B cell (primary cell): ENCODE measurements at regions not wholly inside any gene's neighbourhood (a gene's known extent, or its start where the extent isn't known, plus 50 kb on each side); places are given as distances from the start of the nearest gene placed in this dataset.

ENCODE experiments used
- ATAC-seq: fragments of 200-7000 bp; cut with Tn5 transposase; one replicate; pipeline ENCODE4 v1.10.0; 2021; ENCODE audit warnings: low read depth, mild to moderate bottlenecking, moderate number of reproducible peaks, moderate library complexity
- CTCF ChIA-PET: fragments of 350-600 bp; sonication (Branson Sonifier 250); formaldehyde crosslinking; loops from one replicate; lab custom pipeline; 2021; ENCODE audit warnings: antibody characterized with exemption, inconsistent platforms; lab: Charles Lee
- POLR2A ChIA-PET: fragments of 350-600 bp; sonication (Branson Sonifier 250); formaldehyde crosslinking; loops from one replicate; lab custom pipeline; 2021; ENCODE audit warnings: antibody characterized with exemption; lab: Charles Lee
- DNase-seq: peaks from one replicate; pipeline ENCODE4 v3.0.0; 2013
- H2AFZ ChIP-seq: 2 replicates; pipeline ENCODE4 v1.6.1; 2012; ENCODE audit warnings: mild to moderate bottlenecking, low read depth, low read length; ENCODE audit not compliant: insufficient read depth, poor library complexity, severe bottlenecking
- H3K27ac ChIP-seq, 2 donors: 1 replicate in 1 of 2; 2 replicates in 1 of 2; pipeline ENCODE4 v1.5.1; 2012 to 2013; ENCODE audit warnings: low read length in 2 of 2, mild to moderate bottlenecking in 2 of 2, moderate library complexity in 1 of 2
- H3K27me3 ChIP-seq, 4 experiments: fragments of 200-600 bp in 1 of 4; sonication (generic) in 1 of 4; replicated peaks in 1 of 4; 1 replicate in 2 of 4; 2 replicates in 2 of 4; pipeline versions ENCODE4 v1.6.1 to v1.7.0; 2013 to 2016; ENCODE audit warnings: low read length in 3 of 4, mild to moderate bottlenecking in 2 of 4, mixed read lengths in 1 of 4, moderate library complexity in 1 of 4; ENCODE audit not compliant: insufficient read depth in 4 of 4, control insufficient read depth in 3 of 4; ENCODE audit errors: control extremely low read depth in 1 of 4
- H3K36me3 ChIP-seq, 2 experiments: replicated peaks in 1 of 2; 1 replicate in 1 of 2; 2 replicates in 1 of 2; pipeline versions ENCODE4 v1.6.1 to v1.7.1; 2013; ENCODE audit warnings: low read length in 1 of 2; ENCODE audit not compliant: insufficient read depth in 2 of 2, control insufficient read depth in 1 of 2; ENCODE audit errors: control extremely low read depth in 1 of 2, extremely low read depth in 1 of 2
- H3K4me1 ChIP-seq, 2 donors: fragments of 200-600 bp in 1 of 2; sonication (generic) in 1 of 2; 1 replicate in 1 of 2; 2 replicates in 1 of 2; pipeline versions ENCODE4 v1.5.1 to v1.6.1; 2013 to 2017; ENCODE audit warnings: low read length in 2 of 2; ENCODE audit not compliant: control insufficient read depth in 2 of 2, insufficient read depth in 2 of 2
- H3K4me2 ChIP-seq: replicated peaks from 2 replicates; pipeline ENCODE3; 2012; ENCODE audit warnings: mild to moderate bottlenecking, low read depth, low read length; ENCODE audit not compliant: poor library complexity, severe bottlenecking
- H3K4me3 ChIP-seq, 5 experiments: fragments of 200-600 bp in 1 of 5; sonication (generic) in 1 of 5; 1 replicate in 3 of 5; 2 replicates in 2 of 5; pipeline versions ENCODE4 v1.5.1 to v1.7.0; 2011 to 2016; ENCODE audit warnings: low read length in 4 of 5, mild to moderate bottlenecking in 4 of 5, low read depth in 2 of 5, control low read depth in 1 of 5, moderate library complexity in 1 of 5; ENCODE audit not compliant: insufficient read depth in 1 of 5; ENCODE audit errors: control extremely low read depth in 1 of 5, extremely low read depth in 1 of 5
- H3K79me2 ChIP-seq: fragments of 200-600 bp; sonication (generic); one replicate; pipeline ENCODE4 v1.6.0; 2016; ENCODE audit warnings: low read length; ENCODE audit not compliant: control insufficient read depth, insufficient read depth
- H3K9ac ChIP-seq: fragments of 200-600 bp; sonication (generic); 2 replicates; pipeline ENCODE4 v1.6.1; 2017; ENCODE audit warnings: mild to moderate bottlenecking, low read length, moderate library complexity
- H3K9me3 ChIP-seq, 3 donors: one replicate each; pipeline versions ENCODE4 v1.6.1 to v1.7.1; 2013; ENCODE audit warnings: low read length in 2 of 3; ENCODE audit not compliant: control insufficient read depth in 2 of 3, insufficient read depth in 1 of 3; ENCODE audit errors: control extremely low read depth in 1 of 3
- H4K20me1 ChIP-seq: 2 replicates; pipeline ENCODE4 v1.6.0; 2012; ENCODE audit warnings: mild to moderate bottlenecking, low read length; ENCODE audit not compliant: insufficient read depth, control insufficient read depth, poor library complexity, severe bottlenecking
- H3K27ac Mint-ChIP-seq: one replicate; pipeline ENCODE4 v1.8.0; 2021; ENCODE audit warnings: mixed read lengths
- H3K27me3 Mint-ChIP-seq: one replicate; pipeline ENCODE4 v1.8.0; 2021; ENCODE audit warnings: mixed read lengths
- H3K4me1 Mint-ChIP-seq: one replicate; pipeline ENCODE4 v1.8.0; 2021; ENCODE audit warnings: mixed read lengths
- H3K4me3 Mint-ChIP-seq: one replicate; pipeline ENCODE4 v1.8.0; 2021; ENCODE audit warnings: mixed read lengths
- H3K9me3 Mint-ChIP-seq: one replicate; pipeline ENCODE4 v1.8.0; 2022; ENCODE audit warnings: mixed read lengths; ENCODE audit not compliant: insufficient read depth
- EZH2 ChIP-seq: IDR thresholded peaks from 2 replicates; pipeline ENCODE4 v1.6.1; 2012; ENCODE audit warnings: borderline replicate concordance, low read depth, mild to moderate bottlenecking, moderate library complexity, low read length; ENCODE audit not compliant: insufficient read depth, poor library complexity, severe bottlenecking
- WGBS: methylation state at CpG from one replicate; pipeline ENCODE4 v1.1.5; 2013; ENCODE audit warnings: missing lambda C conversion rate; ENCODE audit not compliant: insufficient coverage; 5-methylcytosine and 5-hydroxymethylcytosine counted together
- intact Hi-C: fragments of 100-400 bp; cut with micrococcal nuclease; formaldehyde crosslinking; loops from one replicate; pipeline ENCODE4 v1.10.0; 2022
- TF ChIP-seq, protein P1 (sequence below): fragments of 200-600 bp; IDR thresholded peaks from one replicate; pipeline ENCODE4 v1.8.0; 2022; ENCODE audit warnings: antibody characterized with exemption, mild to moderate bottlenecking

DNA sequence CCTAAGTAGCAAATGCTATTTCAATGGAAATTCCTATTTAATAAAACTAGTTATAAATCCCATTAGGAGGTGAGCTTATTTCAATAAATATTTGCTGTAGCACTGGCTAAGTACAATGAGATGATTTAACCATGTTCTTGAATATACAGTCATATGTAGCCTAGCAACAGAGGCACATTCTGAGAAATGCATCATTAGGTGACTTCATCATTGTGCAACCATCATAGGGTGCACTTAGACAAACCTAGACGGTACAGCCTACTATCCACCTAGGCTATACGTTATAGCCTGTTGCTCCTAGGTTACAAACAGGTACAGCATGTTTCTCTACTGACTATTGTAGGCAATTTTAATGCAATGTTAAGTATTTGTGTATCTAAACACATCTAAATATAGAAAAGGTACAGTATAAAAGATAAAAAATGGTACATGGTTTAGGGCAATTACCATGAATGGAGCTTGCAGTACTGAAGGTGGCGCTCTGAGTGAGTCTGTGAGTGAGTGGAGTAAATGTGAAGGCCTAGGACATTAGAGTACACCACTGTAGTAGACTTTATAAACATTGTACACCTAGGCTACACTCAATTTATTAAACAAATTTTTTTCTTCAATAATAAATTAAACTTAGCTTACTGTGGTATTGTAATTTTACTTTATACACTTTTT is 350.1 kb downstream of the CASP12 start:
- TF ChIP-seq EZH2: no peak
- TF ChIP-seq, protein P1, sequence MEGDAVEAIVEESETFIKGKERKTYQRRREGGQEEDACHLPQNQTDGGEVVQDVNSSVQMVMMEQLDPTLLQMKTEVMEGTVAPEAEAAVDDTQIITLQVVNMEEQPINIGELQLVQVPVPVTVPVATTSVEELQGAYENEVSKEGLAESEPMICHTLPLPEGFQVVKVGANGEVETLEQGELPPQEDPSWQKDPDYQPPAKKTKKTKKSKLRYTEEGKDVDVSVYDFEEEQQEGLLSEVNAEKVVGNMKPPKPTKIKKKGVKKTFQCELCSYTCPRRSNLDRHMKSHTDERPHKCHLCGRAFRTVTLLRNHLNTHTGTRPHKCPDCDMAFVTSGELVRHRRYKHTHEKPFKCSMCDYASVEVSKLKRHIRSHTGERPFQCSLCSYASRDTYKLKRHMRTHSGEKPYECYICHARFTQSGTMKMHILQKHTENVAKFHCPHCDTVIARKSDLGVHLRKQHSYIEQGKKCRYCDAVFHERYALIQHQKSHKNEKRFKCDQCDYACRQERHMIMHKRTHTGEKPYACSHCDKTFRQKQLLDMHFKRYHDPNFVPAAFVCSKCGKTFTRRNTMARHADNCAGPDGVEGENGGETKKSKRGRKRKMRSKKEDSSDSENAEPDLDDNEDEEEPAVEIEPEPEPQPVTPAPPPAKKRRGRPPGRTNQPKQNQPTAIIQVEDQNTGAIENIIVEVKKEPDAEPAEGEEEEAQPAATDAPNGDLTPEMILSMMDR: no peak
- no peaks in the 10 kb centered on the region for H3K9me3 Mint-ChIP-seq
- ChIA-PET CTCF (no interaction called here), POLR2A (no interaction called here)
- Histone ChIP-seq H3K36me3 (no peaks in the 10 kb centered on the region), H3K27me3 (peaks cover 0 to 3% (median 0%) of the 10 kb centered on the region in 4 experiments), H2AFZ (no peak overlapping the region), H3K4me1 (no peaks in the 10 kb centered on the region), H4K20me1 (no peaks in the 10 kb centered on the region), H3K27ac (no peak overlapping the region), H3K4me2 (no peak overlapping the region), H3K9ac (no peak overlapping the region), H3K4me3 (no peak overlapping the region), H3K79me2 (no peaks in the 10 kb centered on the region), H3K9me3 (no peaks in the 10 kb centered on the region)
- H3K27ac Mint-ChIP-seq: no peak overlapping the region
- no CpG with 5 or more reads among the region's 3 CpGs for WGBS
- no peak overlapping the region for H3K4me3 Mint-ChIP-seq
- DNase-seq (no peak), ATAC-seq (no peak)
- intact Hi-C loops: no loop called here
- no peaks in the 10 kb centered on the region for H3K4me1 Mint-ChIP-seq
- no peaks in the 10 kb centered on the region for H3K27me3 Mint-ChIP-seq

DNA sequence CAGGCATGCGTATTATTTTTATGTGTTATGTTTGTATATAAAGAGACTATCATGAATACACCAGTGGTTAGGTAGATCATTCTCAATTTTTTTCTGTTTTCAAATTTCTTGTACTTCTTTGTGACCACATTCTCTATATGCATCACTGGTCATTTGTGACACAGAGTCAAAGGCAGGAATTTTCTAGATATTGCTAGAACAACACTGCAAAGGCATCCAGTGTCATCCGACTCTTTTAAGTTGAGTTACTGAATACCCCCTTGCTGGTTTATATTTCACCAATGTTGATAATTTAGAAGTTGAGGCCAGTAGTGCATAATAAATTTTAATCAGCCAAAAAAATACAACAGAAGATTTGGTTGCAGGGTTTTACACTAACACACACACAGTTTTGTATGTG is 351.8 kb downstream of the CASP12 start:
- Histone ChIP-seq H3K27me3 (peaks cover 0 to 3% (median 0%) of the 10 kb centered on the region in 4 experiments), H3K79me2 (no peaks in the 10 kb centered on the region), H3K9me3 (no peaks in the 10 kb centered on the region), H3K36me3 (no peaks in the 10 kb centered on the region), H3K4me3 (no peak overlapping the region), H4K20me1 (no peaks in the 10 kb centered on the region), H3K9ac (no peak overlapping the region), H3K4me2 (no peak overlapping the region), H2AFZ (no peak overlapping the region), H3K27ac (no peak overlapping the region), H3K4me1 (no peaks in the 10 kb centered on the region)
- ChIA-PET POLR2A (no interaction called here), CTCF (no interaction called here)
- no peak for DNase-seq
- no peaks in the 10 kb centered on the region for H3K4me1 Mint-ChIP-seq
- no peaks in the 10 kb centered on the region for H3K9me3 Mint-ChIP-seq
- no peak for ATAC-seq
- no CpG with 5 or more reads among the region's 2 CpGs for WGBS
- no peak overlapping the region for H3K27ac Mint-ChIP-seq
- no peak overlapping the region for H3K4me3 Mint-ChIP-seq
- TF ChIP-seq, protein P1: no peak
- no peak for TF ChIP-seq EZH2
- intact Hi-C loops: no loop called here
- H3K27me3 Mint-ChIP-seq: no peaks in the 10 kb centered on the region
